Activated B cell treated with CpG ODN at 0.5 μM for 24 hours (primary cell): ENCODE measurements at regions not wholly inside any gene's neighbourhood (a gene's known extent, or its start where the extent isn't known, plus 50 kb on each side); places are given as distances from the start of the nearest gene placed in this dataset.

Experiments used
- ATAC-seq: fragments of 200-7000 bp; cut with Tn5 transposase; one replicate; pipeline ENCODE4 v1.10.0; 2021; ENCODE audit warnings: low read depth, mild to moderate bottlenecking, moderate library complexity
- CTCF ChIA-PET: fragments of 350-600 bp; sonication (Branson Sonifier 250); formaldehyde crosslinking; loops from one replicate; lab custom pipeline; 2021; ENCODE audit warnings: antibody characterized with exemption; lab: Charles Lee
- POLR2A ChIA-PET: fragments of 350-600 bp; sonication (Branson Sonifier 250); formaldehyde crosslinking; loops from one replicate; lab custom pipeline; 2021; ENCODE audit warnings: antibody characterized with exemption; lab: Charles Lee
- DNase-seq: peaks from one replicate; pipeline ENCODE4 v3.0.0; 2022
- H3K27ac Mint-ChIP-seq: one replicate; pipeline ENCODE4 v1.8.0; 2020; ENCODE audit warnings: mixed read lengths
- H3K27me3 Mint-ChIP-seq: one replicate; pipeline ENCODE4 v1.8.0; 2021; ENCODE audit warnings: mixed read lengths
- H3K36me3 Mint-ChIP-seq: one replicate; pipeline ENCODE4 v1.8.0; 2021; ENCODE audit warnings: low read depth, mixed read lengths
- H3K4me1 Mint-ChIP-seq: one replicate; pipeline ENCODE4 v1.8.0; 2021; ENCODE audit warnings: mixed read lengths
- H3K4me3 Mint-ChIP-seq: one replicate; pipeline ENCODE4 v1.8.0; 2020; ENCODE audit warnings: mild to moderate bottlenecking, mixed read lengths
- H3K9me3 Mint-ChIP-seq: one replicate; pipeline ENCODE4 v1.8.0; 2020; ENCODE audit warnings: mixed read lengths
- intact Hi-C: fragments of 100-400 bp; cut with micrococcal nuclease; formaldehyde crosslinking; loops from one replicate; pipeline ENCODE4 v1.15.1; 2024
- TF ChIP-seq, protein P1 (sequence below): fragments of 200-600 bp; IDR thresholded peaks from one replicate; pipeline ENCODE4 v1.8.0; 2022; ENCODE audit warnings: antibody characterized with exemption, mild to moderate bottlenecking

DNA sequence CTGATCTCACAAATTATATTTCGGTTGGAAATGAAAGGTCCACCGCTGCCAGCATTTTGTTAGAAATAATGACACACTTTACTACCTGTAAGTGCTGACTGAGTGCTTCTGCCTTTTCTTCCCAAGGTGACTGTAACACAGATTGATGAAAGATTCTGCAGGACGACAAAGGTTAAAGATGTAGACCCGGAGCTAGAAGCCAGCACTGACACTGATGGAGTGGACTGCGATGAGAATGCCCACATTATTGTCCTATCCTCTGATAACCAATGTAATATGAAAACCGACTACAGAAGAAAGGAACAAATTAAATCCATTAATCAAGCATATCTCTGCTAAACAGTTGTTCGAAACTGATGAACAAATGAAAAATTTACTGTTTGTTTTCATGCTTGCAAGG lies 666.5 kb downstream of the GBE1 start:
- intact Hi-C loops, result no loop called here
- TF ChIP-seq, protein P1, sequence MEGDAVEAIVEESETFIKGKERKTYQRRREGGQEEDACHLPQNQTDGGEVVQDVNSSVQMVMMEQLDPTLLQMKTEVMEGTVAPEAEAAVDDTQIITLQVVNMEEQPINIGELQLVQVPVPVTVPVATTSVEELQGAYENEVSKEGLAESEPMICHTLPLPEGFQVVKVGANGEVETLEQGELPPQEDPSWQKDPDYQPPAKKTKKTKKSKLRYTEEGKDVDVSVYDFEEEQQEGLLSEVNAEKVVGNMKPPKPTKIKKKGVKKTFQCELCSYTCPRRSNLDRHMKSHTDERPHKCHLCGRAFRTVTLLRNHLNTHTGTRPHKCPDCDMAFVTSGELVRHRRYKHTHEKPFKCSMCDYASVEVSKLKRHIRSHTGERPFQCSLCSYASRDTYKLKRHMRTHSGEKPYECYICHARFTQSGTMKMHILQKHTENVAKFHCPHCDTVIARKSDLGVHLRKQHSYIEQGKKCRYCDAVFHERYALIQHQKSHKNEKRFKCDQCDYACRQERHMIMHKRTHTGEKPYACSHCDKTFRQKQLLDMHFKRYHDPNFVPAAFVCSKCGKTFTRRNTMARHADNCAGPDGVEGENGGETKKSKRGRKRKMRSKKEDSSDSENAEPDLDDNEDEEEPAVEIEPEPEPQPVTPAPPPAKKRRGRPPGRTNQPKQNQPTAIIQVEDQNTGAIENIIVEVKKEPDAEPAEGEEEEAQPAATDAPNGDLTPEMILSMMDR, result no peak
- no peak overlapping the region for H3K27ac Mint-ChIP-seq
- no peak overlapping the region for H3K4me3 Mint-ChIP-seq
- H3K36me3 Mint-ChIP-seq, result no peaks in the 10 kb centered on the region
- no peaks in the 10 kb centered on the region for H3K4me1 Mint-ChIP-seq
- no peaks in the 10 kb centered on the region for H3K27me3 Mint-ChIP-seq
- ChIA-PET CTCF (no interaction called here), POLR2A (no interaction called here)
- peaks cover 4% of the 10 kb centered on the region for H3K9me3 Mint-ChIP-seq
- ATAC-seq (no peak), DNase-seq (no peak)

DNA sequence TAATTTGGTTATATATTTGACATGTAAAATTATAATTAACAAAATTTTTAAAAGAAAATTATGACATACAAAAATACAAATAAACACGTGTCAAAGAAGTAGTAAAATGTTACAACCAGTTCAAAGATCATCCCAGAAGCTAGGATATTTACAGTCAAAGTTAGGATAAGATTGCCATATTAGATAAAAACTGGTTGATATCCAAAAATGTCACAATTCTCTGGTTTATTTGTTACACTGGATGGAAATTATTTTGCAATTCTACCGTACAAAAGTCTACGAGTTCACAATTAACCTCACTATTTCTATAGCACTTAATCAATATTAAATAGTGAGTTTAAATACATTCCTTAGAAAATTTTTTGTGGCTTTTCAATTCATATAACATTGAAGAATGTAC lies 673.8 kb downstream of the GBE1 start:
- no peaks in the 10 kb centered on the region for H3K4me1 Mint-ChIP-seq
- H3K27ac Mint-ChIP-seq, result no peak overlapping the region
- no peak for DNase-seq

DNA sequence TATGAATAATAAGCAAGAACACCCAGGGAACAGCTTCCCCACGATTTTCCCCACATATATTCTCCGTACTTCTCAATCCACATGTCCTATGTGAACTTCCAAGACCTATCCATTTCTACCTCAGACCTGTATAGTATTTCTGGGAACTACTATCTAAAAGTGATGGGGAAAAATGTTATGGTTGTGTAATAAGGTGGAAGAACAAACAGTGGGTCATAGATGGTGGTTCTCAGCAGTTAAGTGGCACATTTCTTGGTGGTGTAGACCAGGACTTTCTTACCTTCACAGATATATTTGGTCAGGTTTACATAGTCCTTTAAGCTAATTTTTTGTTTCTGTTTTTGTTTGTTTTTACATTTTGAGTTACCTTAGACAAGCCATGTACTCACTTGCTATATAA lies 675.1 kb downstream of the GBE1 start:
- H3K27me3 Mint-ChIP-seq, result no peaks in the 10 kb centered on the region
- intact Hi-C loops, result no loop called here
- DNase-seq (no peak), ATAC-seq (no peak)
- H3K9me3 Mint-ChIP-seq, result peaks cover under 1% of the 10 kb centered on the region
- ChIA-PET CTCF (no interaction called here), POLR2A (no interaction called here)
- no peak overlapping the region for H3K4me3 Mint-ChIP-seq
- no peaks in the 10 kb centered on the region for H3K36me3 Mint-ChIP-seq
- no peaks in the 10 kb centered on the region for H3K4me1 Mint-ChIP-seq
- TF ChIP-seq, protein P1, result no peak
- H3K27ac Mint-ChIP-seq, result no peak overlapping the region

More for the DNA sequence above, 673.8 kb downstream of the GBE1 start:
- no peaks in the 10 kb centered on the region for H3K36me3 Mint-ChIP-seq
- TF ChIP-seq, protein P1, result no peak
- peaks cover 4% of the 10 kb centered on the region for H3K9me3 Mint-ChIP-seq
- no peaks in the 10 kb centered on the region for H3K27me3 Mint-ChIP-seq
- intact Hi-C loops, result no loop called here
- ATAC-seq, result no peak
- ChIA-PET CTCF (no interaction called here), POLR2A (no interaction called here)
- H3K4me3 Mint-ChIP-seq, result no peak overlapping the region

DNA sequence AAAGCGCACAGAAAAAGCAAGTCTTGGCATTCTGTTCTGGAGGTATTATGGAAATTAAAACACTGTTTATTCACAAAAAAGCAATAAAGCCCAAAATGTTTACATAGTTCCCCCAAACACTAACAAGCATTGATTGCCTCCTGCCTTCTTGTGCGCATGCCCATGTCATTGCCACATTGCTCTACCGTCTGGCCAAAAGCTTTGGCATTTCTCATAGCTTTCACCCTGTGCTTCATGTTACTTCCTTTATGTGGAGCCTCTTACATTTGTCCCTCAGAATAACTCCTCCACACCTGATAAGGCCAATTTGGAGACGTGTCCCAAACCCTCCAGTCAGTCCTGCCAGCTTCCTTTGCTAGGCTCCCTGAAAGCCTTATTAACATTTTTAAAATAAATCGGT lies 680.8 kb downstream of the GBE1 start:
- ChIA-PET CTCF (no interaction called here), POLR2A (no interaction called here)
- TF ChIP-seq, protein P1, result no peak
- Mint-ChIP-seq H3K4me3 (no peak overlapping the region), H3K9me3 (no peaks in the 10 kb centered on the region), H3K27ac (no peak overlapping the region), H3K36me3 (no peaks in the 10 kb centered on the region), H3K27me3 (no peaks in the 10 kb centered on the region), H3K4me1 (no peaks in the 10 kb centered on the region)
- intact Hi-C loops, result no loop called here
- DNase-seq, result no peak
- no peak for ATAC-seq

DNA sequence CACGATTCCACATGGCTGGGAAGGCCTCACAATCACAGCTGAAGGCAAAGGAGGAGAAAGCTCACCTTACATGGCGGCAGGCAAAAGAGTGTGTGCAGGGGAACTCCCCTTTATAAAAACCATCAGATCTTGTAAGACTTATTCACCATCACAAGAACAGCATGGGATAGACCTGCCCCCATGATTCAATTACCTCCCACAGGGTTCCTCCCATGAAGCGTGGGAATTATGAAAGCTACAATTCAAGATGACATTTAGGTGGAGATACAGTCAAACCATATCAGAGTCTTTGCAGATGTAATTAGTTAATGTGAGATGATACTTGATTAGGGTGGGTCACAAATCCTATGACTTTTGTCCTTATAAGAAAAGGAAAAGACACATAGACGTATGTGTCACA lies 688.9 kb downstream of the GBE1 start:
- no peaks in the 10 kb centered on the region for H3K27me3 Mint-ChIP-seq
- H3K27ac Mint-ChIP-seq, result no peak overlapping the region
- intact Hi-C loops, result no loop called here
- H3K4me1 Mint-ChIP-seq, result no peaks in the 10 kb centered on the region
- no peak overlapping the region for H3K4me3 Mint-ChIP-seq
- ChIA-PET CTCF (no interaction called here), POLR2A (no interaction called here)
- H3K9me3 Mint-ChIP-seq, result peaks cover 6% of the 10 kb centered on the region
- TF ChIP-seq, protein P1, result no peak
- H3K36me3 Mint-ChIP-seq, result no peaks in the 10 kb centered on the region
- no peak for ATAC-seq
- DNase-seq, result no peak
